ENCODE measurements at regions not wholly inside any gene's neighbourhood (a gene's known extent, or its start where the extent isn't known, plus 50 kb on each side); places are given as distances from the start of the nearest gene placed in this dataset.

GRCh38 chr5:93107805-93108520 is 473.1 kb downstream of the NR2F1-AS1 start:
- no peak for TF ChIP-seq POLR2A (IDR thresholded peaks at IDR 0.05)
- no peak for TF ChIP-seq CTCF (IDR thresholded peaks at IDR 0.05)
- no peaks in the 10 kb centered on the region for H3K36me3 ChIP-seq
- no peaks in the 10 kb centered on the region for H3K4me1 ChIP-seq
- intact Hi-C loops (cut with DNase I), result no loop called here
- no peaks in the 10 kb centered on the region for H3K9me3 ChIP-seq
- no peak for DNase-seq
- H3K4me3 ChIP-seq, result no peak overlapping the region
- 47 to 60% methylated on average over 4 of the region's 4 CpGs for WGBS, 2 donors
- no peak overlapping the region for H3K27ac ChIP-seq
- no peaks in the 10 kb centered on the region for H3K27me3 ChIP-seq

GRCh38 chr5:93107141-93107540 is 473.9 kb downstream of the NR2F1-AS1 start:
- intact Hi-C loops (cut with DNase I), result no loop called here
- no peak for DNase-seq
- Histone ChIP-seq H3K27me3 (no peaks in the 10 kb centered on the region), H3K4me3 (no peak overlapping the region), H3K36me3 (no peaks in the 10 kb centered on the region), H3K4me1 (no peaks in the 10 kb centered on the region), H3K27ac (no peak overlapping the region), H3K9me3 (no peaks in the 10 kb centered on the region)
- 69 to 70% methylated on average over 1 of the region's 1 CpG for WGBS, 2 donors
- no peak for TF ChIP-seq CTCF (IDR thresholded peaks at IDR 0.05)
- TF ChIP-seq POLR2A (IDR thresholded peaks at IDR 0.05), result no peak

- Histone ChIP-seq H3K27me3 (no peaks in the 10 kb centered on the region), H3K4me3 (no peak overlapping the region), H3K4me1 (no peaks in the 10 kb centered on the region), H3K9me3 (no peaks in the 10 kb centered on the region), H3K36me3 (no peaks in the 10 kb centered on the region), H3K27ac (no peak overlapping the region)
- TF ChIP-seq CTCF (IDR thresholded peaks at IDR 0.05) (no peak), POLR2A (IDR thresholded peaks at IDR 0.05) (no peak)
- 79 to 100% methylated on average over 2 of the region's 2 CpGs for WGBS, 2 donors
- intact Hi-C loops (cut with DNase I), result no loop called here
- DNase-seq, result no peak
Observed at GRCh38 chr5:93101661-93102060, 479.4 kb downstream of the NR2F1-AS1 start.

- no peaks in the 10 kb centered on the region for H3K36me3 ChIP-seq
- no peaks in the 10 kb centered on the region for H3K27me3 ChIP-seq
- H3K27ac ChIP-seq, result no peak overlapping the region
- TF ChIP-seq POLR2A (IDR thresholded peaks at IDR 0.05), result no peak
- no peak for TF ChIP-seq CTCF (IDR thresholded peaks at IDR 0.05)
- no peak overlapping the region for H3K4me3 ChIP-seq
- intact Hi-C loops (cut with DNase I), result no loop called here
- DNase-seq, result no peak
- no peaks in the 10 kb centered on the region for H3K9me3 ChIP-seq
- H3K4me1 ChIP-seq, result no peaks in the 10 kb centered on the region
Observed at GRCh38 chr5:93100976-93101375, 480.0 kb downstream of the NR2F1-AS1 start.

- DNase-seq, result no peak
- H3K9me3 ChIP-seq, result no peaks in the 10 kb centered on the region
- no peaks in the 10 kb centered on the region for H3K27me3 ChIP-seq
- H3K36me3 ChIP-seq, result no peaks in the 10 kb centered on the region
- intact Hi-C loops (cut with DNase I), result no loop called here
- no peak overlapping the region for H3K27ac ChIP-seq
- H3K4me1 ChIP-seq, result no peaks in the 10 kb centered on the region
- TF ChIP-seq CTCF (IDR thresholded peaks at IDR 0.05), result no peak
- no peak for TF ChIP-seq POLR2A (IDR thresholded peaks at IDR 0.05)
- H3K4me3 ChIP-seq, result no peak overlapping the region
Observed at GRCh38 chr5:93100428-93100827, 480.6 kb downstream of the NR2F1-AS1 start.
